Ramos (cell line): ENCODE measurements at regions not wholly inside any gene's neighbourhood (a gene's known extent, or its start where the extent isn't known, plus 50 kb on each side); places are given as distances from the start of the nearest gene placed in this dataset.

Experiments
- in situ Hi-C: fragments of 300-500 bp; cut with MboI; formaldehyde crosslinking; loops from one replicate; pipeline ENCODE4 v1.14.3; 2022; ENCODE audit warnings: low sequenced_read_pairs; ENCODE audit not compliant: unreplicated experiment

- in situ Hi-C loops, result no loop called here
These were observed 559.7 kb downstream of the BRD1 start for GRCh38 chr22:49267996-49268395.

- in situ Hi-C loops, result no loop called here
These were observed 560.8 kb downstream of the BRD1 start for GRCh38 chr22:49266561-49267519.

- in situ Hi-C loops, result no loop called here
These were observed 563.0 kb downstream of the BRD1 start for GRCh38 chr22:49264696-49265095.

- in situ Hi-C loops, result no loop called here
These were observed 564.6 kb downstream of the BRD1 start for GRCh38 chr22:49263101-49263500.

- in situ Hi-C loops, result no loop called here
These were observed 565.5 kb downstream of the BRD1 start for GRCh38 chr22:49262167-49262566.

GRCh38 chr22:49261616-49262015 lies 566.1 kb downstream of the BRD1 start:
- in situ Hi-C loops, result no loop called here

GRCh38 chr22:49260681-49261580 lies 566.7 kb downstream of the BRD1 start:
- in situ Hi-C loops, result no loop called here

- in situ Hi-C loops, result no loop called here
These were observed 567.6 kb downstream of the BRD1 start for GRCh38 chr22:49259839-49260615.

GRCh38 chr22:49258107-49259010 lies 569.3 kb downstream of the BRD1 start:
- in situ Hi-C loops, result no loop called here

- in situ Hi-C loops, result no loop called here
These were observed 570.1 kb downstream of the BRD1 start for GRCh38 chr22:49257551-49257961.

GRCh38 chr22:49255741-49256318 lies 571.8 kb downstream of the BRD1 start:
- in situ Hi-C loops, result no loop called here

- in situ Hi-C loops, result no loop called here
These were observed 572.5 kb downstream of the BRD1 start for GRCh38 chr22:49255154-49255553.

- in situ Hi-C loops, result no loop called here
These were observed 574.0 kb downstream of the BRD1 start for GRCh38 chr22:49253656-49254055.

GRCh38 chr22:49251371-49251770 lies 576.3 kb downstream of the BRD1 start:
- in situ Hi-C loops, result no loop called here

- in situ Hi-C loops, result no loop called here
These were observed 580.3 kb downstream of the BRD1 start for GRCh38 chr22:49247194-49247924.

GRCh38 chr22:49244466-49245420 lies 582.9 kb downstream of the BRD1 start:
- in situ Hi-C loops, result no loop called here

- in situ Hi-C loops, result no loop called here
These were observed 583.7 kb downstream of the BRD1 start for GRCh38 chr22:49243965-49244364.
